HG03045 (cell line): ENCODE measurements at regions not wholly inside any gene's neighbourhood (a gene's known extent, or its start where the extent isn't known, plus 50 kb on each side); places are given as distances from the start of the nearest gene placed in this dataset.
A peak's percentile ranks its signal among the peaks of the same experiment; 100 is the strongest.
"Not testable (repeated sequence)": the region's sequence is repeated elsewhere in the genome, so short reads cannot be mapped to it uniquely, and the experiment has no call there.

Source experiments
- ATAC-seq: cut with Tn5 transposase; IDR thresholded peaks from one replicate; pipeline ENCODE4 v1.9.1; 2021; ENCODE audit warnings: mild to moderate bottlenecking, moderate library complexity; ENCODE audit not compliant: unreplicated experiment

DNA sequence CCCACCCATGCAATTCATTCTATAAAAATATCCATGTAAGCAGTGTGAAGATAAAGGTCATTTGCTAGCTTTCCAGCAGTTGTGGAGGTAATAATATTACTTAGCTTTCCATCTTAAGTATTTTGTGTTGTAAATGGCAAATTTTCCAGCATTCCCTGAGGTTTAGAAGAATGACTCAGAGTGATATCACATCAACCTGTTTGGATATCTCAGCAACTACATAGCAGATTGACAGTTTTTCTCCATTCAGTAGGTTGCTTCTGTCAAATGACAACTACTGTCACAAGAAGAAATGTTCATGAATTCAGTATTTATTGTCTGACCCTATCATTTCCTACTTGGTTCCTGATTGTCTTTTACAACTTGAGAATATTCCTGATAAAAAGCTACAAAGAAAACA is 434.9 kb upstream of the GALNTL6 start:
- no peak for ATAC-seq

- ATAC-seq: no peak
These were observed 436.5 kb upstream of the GALNTL6 start for GRCh38 chr4:171376724-171377123.

- no peak for ATAC-seq
These were observed 459.7 kb upstream of the GALNTL6 start for GRCh38 chr4:171353535-171353934.

GRCh38 chr4:171348090-171348489 is 465.1 kb upstream of the GALNTL6 start:
- ATAC-seq: no peak

GRCh38 chr4:171342646-171343045 is 470.6 kb upstream of the GALNTL6 start:
- ATAC-seq: no peak

DNA sequence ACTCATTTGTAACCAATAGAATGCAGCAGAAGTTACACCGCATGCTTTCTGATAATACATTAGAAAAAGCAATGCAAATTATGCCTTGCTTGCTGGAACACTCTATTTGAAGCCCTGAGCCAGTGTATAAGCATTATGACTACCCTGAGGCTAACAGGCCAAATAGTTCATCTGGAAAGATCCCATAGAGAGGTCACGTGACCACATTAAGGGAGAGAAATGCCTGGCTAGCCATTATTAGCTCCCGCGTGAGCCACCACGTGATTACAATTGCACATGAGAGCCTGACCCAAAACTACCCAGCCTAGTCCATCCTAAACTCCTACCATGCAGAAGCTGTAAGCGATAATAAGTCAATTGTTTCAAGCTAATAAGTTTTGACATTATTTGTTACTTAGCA is 472.9 kb upstream of the GALNTL6 start:
- no peak for ATAC-seq

DNA sequence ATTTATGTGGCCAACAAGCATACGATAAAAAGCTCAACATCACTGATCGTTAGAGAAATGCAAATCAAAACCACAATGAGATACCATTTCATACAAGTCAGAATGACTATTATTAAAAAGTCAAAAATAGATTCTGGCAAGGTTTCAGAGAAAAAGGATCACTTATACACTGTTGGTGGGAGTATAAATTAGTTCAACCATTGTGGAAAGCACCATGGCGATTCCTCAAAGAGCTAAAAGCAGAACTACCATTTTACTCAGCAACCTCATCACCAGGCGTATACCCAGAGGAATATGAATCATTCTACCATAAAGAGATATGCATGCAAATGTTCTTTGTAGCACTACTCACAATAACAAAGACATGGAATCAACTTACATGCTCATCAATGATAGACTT is 478.7 kb upstream of the GALNTL6 start:
- peak; percentile 44 for ATAC-seq

- no peak for ATAC-seq
These were observed 504.5 kb upstream of the GALNTL6 start for GRCh38 chr4:171308661-171309060.

- ATAC-seq: not testable (repeated sequence)
These were observed 515.0 kb upstream of the GALNTL6 start for GRCh38 chr4:171298048-171298718.

DNA sequence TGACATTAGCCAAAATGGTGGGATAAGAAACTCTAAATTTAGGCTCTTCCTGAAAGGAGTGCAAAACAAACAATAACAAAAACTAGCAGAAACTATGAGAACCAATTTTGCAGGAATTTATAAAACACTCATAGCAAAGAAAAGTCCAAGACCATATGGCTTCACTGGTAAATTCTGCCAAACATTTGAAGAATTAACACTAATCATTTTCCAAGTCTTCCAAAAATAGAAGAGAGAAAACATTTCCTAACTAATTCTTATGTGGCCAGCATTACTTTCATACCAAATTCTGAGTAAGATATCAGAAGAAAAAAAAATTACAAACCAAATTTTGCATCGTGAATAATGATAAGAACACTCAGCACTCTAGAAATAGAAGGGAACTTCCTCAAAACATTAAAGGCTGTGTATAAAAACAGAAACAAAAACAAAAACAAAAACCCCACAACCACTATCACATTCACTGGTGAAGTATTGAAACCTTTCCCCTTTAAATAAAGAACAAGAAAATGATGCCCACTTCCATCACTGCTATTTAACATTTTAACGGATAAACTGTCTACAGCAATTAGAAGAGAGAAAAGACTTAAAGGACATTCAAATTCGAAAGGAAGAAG is 524.3 kb upstream of the GALNTL6 start:
- ATAC-seq: no peak

GRCh38 chr4:171281359-171281758 is 531.8 kb upstream of the GALNTL6 start:
- ATAC-seq: no peak

GRCh38 chr4:171279131-171279530 is 534.1 kb upstream of the GALNTL6 start:
- ATAC-seq: no peak

GRCh38 chr4:171266671-171267070 is 546.5 kb upstream of the GALNTL6 start:
- ATAC-seq: no peak

GRCh38 chr4:171265190-171265818 is 547.9 kb upstream of the GALNTL6 start:
- no peak for ATAC-seq

DNA sequence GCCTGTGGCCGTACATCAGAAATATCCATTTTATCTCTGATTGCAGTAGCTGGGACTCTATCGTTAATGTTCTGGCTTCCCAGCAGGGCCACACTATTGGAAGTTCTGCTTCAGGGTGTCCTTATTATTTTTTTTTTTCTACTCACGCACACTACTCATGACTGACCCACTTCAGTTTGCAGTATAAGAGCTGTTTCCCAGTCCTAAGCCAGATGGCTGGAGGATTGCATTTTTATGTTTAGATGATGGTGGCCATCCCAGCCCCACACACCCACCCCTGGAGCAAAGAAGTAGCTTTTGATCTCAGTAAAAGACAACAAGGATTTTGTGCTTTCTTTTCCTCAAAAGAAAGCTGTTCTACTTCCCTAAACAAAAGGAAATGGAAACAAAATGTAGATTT is 557.0 kb upstream of the GALNTL6 start:
- no peak for ATAC-seq

GRCh38 chr4:171246948-171247347 is 566.3 kb upstream of the GALNTL6 start:
- ATAC-seq: no peak

- ATAC-seq: no peak
These were observed 570.4 kb upstream of the GALNTL6 start for GRCh38 chr4:171242831-171243230.

DNA sequence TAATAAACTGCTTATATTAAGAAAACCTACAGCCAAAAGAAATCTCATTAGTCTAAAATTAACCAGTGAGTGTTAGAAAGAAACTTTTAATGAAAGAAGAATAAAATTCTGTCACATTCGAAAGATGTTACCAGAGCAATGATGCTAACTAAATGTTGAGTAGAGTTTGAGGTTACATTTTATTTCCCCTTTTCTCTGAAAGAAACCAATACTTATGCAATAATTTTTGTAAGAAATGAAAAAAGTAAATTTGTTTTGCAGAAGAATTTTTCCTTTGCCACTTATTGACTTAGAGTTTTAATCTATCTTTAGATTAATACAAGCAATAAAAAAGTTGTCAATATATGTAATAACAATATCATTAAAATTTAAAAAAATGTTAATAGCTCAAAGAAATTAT is 574.0 kb upstream of the GALNTL6 start:
- no peak for ATAC-seq

DNA sequence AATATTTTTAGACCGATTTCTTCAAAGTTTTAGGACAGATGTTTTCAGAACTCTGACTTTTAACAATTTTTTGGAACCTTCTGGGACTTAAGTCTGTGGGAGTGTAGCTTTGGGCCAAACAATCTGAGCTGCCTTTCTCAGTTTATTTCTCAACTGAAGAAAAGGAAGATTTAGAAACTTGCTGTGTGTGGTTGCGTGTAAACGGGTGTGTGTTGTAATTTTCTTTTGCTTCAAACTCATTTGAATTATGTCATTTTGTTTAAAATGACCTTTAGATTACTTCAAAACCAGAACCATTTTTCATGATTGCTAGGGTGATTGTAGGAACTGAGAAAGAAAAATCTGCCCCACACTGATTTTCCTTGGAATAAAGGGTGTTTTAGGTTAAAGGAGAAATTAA is 577.7 kb upstream of the GALNTL6 start:
- ATAC-seq: no peak

DNA sequence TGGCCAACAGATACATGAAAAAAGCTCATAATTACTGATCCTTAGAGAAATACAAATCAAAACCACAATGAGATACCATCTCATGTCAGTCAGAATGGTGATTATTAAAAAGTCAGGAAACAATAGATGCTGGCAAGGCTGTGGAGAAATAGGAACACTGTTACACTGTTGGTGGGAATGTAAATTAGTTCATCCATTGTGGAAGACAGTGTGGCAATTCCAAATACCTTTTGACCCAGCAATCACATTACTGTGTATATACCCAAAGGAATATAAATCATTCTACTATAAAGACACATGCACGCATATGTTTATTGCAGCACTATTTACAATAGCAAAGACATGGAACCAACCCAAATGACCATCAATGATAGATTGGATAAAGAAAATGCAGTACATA is 583.9 kb upstream of the GALNTL6 start:
- ATAC-seq: not testable (repeated sequence)

- no peak for ATAC-seq
These were observed 592.0 kb upstream of the GALNTL6 start for GRCh38 chr4:171221181-171221580.

DNA sequence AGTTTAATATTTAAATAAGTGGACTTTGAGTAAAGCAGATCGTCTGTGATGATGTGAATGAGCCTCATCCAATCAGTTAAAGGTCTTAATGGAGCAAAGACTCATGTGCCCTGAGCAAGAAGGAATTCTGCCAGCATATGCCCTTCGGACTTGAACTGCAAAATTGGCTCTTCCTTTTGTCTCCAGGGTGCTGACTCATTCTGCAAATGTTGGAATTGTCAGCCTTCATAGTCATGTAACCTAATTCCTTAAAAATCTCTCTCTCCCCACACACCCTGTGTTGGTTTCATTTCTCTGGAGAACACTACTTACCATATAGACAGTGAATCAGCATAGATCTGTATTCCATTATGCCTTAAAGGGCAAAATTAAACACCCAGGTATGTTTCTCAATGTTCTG is 609.8 kb upstream of the GALNTL6 start:
- no peak for ATAC-seq
